ENCODE measurements at regions not wholly inside any gene's neighbourhood (a gene's known extent, or its start where the extent isn't known, plus 50 kb on each side); places are given as distances from the start of the nearest gene placed in this dataset.
"Not testable (repeated sequence)": the region's sequence is repeated elsewhere in the genome, so short reads cannot be mapped to it uniquely, and the experiment has no call there.

DNA sequence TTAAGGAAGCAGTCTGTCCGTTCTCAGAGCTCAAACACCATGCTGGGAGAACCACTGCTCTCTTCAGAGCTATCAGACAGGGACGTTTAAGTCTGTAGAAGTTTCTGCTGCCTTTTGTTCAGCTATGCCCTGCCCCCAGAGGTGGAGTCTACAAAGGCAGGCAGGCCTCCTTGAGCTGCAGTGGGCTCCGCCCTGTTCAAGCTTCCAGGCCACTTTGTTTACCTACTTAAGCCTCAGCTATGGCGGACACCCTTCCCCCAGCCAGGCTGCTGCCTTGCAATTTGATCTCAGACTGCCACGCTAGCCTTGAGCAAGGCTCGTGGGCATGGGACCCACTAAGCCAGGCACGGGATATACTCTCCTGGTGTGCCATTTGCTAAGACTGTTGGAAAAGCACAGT is 180.7 kb upstream of the TMEM196 start:
- not testable (repeated sequence) for DNase-seq

DNA sequence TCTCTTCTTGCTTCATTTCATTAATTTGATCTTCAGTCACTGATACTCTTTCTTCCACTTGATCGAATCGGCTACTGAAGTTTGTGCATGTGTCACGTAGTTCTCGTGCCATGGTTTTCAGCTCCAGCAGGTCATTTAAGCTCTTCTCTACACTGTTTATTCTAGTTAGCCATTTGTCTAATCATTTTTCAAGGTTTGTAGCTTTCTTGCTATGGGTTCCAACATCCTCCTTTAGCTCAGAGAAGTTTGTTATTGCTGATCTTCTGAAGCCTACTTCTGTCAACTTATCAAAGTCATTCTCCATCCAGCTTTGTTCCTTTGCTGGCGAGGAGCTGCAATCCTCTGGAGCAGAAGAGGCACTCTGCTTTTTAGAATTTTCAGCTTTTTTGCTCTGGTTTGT is 180.0 kb upstream of the TMEM196 start:
- not testable (repeated sequence) for DNase-seq

DNA sequence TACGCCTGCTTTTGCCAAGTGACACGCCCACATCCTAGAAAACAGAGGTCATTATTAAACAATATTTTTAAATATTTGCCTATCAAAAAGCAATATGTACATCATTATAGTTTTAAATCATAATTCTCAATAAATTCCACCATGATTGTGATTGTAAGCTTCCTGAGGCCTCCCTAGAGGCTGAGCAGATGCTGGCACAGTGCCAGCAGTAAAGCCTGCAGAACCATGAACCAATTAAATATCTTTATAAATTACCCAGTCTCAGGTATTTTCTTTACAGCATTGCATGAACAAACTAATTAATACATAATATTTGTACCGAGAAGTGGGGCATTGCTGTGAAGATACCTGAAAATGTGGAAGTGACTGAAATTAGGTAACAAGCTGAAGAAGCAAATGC is 174.7 kb upstream of the TMEM196 start:
- no peak for DNase-seq

DNA sequence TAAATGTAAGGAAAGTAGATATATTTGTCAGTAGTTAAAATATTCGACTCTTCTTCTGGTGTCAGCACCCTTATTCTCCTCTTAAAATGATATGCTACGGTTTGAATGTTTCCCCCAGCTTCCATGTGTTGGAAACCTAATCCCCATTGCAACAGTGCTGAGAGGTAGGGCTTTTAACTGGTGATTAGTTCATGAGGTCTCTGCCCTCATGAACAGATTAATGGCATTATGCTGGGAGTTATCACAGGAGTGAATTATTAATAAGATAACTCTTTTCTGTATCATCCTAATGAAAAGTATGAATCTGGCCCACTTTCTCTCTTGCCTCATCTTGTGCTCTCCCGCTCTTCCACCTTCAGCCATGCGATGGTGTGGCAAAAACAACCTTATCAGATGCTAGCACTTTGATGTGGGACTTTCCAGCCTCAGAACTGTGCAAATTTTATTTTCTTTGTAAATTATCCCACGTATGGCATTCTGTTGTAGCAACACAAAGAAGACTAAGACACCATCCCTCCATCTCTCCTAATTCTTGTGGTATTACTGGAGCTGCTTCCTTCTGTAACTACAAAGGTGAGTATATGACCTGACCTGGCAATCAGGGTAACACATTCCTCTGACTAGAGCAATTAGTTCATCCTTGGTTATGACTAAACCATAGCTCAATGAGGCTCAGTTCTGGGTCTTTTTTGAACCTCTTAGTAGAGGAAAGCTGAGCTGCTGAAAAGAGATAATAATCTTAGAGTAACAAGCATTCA is 171.1 kb upstream of the TMEM196 start:
- no peak for DNase-seq

DNA sequence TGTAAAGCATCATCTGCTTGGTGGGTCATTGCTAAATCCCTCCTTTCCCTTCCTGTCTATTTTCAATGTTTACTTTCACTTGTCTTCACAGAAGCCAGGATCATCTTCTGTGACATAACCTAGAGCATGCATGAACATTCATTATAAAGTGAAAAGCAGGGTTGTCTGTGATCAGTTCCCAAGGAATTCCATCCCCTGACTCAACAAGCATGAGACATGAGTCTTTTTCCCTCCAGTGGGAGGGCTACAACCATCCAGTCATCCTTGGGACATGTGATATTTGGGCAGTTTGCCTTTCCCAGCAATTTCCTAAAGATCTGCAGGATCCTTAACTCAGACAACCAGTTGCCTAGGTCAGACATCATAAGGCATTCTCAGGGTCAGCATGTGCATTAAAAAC is 166.3 kb upstream of the TMEM196 start:
- no peak for DNase-seq

DNA sequence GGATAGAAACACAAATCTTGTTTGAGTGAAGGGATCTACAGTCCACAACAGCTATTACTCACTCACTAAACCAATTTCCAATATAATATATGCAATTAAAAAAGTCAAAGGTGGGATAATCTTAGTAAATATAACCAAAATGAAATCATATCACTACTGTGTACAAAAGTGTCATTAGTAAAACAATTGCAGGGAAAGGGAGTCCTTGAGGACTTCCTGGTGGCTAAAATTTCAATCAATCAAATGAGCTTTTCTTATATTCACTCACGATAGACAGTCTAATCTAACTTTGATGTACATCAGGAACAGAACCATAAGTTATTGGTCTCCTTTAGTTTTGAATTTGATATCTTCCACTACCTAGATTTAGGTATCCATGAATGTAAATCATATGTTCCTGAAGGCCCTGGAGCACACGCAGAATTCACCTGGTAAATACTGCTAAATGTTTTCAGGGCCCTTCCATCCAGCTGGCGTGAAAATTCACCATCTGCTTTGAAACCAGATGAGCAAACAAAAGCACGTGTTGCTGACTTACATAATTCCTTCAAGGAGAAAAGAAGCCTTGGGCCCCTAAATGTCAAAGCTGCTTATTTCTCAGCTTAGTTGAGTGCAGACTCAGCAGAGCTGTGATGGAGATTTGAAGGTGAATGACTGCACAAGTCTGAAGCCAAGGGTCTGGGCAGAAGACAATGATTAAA is 159.3 kb upstream of the TMEM196 start:
- DNase-seq, result peak; percentile 17

DNA sequence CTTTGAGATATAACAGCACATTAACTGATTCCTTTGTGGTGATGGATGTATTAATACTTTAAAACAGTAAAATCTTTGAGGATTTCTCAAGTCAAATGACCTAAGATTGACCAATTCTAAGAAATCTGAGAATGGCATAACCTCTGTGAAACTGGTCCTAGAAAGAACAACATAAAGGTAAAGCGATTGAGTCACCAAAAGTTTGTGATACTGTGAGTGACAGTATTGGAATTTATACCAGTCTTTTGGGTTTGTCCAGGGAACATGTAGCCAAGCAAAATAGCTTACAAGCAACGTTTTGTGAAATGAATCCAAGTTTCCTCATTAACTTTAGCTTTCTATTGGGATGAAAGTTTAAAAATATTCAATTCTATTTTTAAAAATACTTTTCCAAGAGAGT is 157.4 kb upstream of the TMEM196 start:
- no peak for DNase-seq

DNA sequence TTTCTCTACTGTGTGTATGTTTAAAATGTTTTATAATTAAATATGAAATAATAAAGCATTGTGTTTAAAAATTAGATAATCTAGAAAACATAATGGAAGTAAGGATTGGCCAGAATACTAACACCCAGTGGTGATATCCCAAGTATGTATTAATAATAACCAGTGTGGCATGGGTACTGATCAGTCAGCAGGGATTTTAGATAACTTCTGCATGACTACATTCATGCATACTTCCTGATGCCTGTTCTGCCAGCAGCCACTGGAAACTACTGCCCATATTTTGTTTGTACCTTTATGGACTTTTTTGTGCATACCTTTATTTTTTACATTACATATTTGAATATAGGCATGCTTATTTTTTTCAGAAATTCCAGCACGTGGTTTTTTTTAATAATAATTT is 156.6 kb upstream of the TMEM196 start:
- no peak for DNase-seq

DNA sequence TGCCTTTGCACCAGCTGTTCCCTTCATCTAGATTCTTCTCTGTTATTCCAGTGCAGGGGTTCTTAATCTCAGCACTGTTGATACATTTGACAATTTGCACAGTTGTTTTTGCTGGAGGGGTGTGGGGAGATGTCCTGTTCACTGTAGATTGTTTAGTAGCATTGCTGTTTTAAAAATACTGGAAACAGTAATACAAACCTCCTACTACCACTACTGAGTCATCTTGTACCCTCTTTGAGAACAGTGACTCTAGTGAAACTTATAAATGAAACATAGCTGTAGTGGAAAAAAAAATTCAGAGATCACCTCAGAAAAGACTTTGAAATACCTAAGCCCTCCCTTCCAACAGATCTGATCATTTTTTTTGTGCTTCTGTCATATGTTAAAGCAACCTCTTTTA is 154.8 kb upstream of the TMEM196 start:
- no peak for DNase-seq

DNA sequence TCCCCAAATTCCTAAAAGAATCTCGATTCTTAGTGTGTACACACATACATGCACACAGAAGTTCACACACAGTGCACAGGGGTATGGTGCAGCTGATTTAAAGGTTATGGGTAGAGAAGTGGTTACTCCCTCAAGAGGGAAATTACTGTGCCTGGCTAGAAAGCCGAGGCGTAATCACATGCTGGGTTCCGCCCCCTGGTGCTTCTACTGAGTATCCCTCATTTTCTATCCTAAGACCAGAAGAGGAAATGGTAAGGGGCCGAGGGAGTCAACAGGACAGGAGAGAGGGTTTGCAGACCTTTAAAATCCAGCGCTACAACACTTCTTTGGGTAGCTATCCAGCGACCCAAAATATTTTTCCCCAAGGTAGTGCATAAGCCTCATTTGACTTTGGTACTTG is 147.3 kb upstream of the TMEM196 start:
- DNase-seq, result no peak

DNA sequence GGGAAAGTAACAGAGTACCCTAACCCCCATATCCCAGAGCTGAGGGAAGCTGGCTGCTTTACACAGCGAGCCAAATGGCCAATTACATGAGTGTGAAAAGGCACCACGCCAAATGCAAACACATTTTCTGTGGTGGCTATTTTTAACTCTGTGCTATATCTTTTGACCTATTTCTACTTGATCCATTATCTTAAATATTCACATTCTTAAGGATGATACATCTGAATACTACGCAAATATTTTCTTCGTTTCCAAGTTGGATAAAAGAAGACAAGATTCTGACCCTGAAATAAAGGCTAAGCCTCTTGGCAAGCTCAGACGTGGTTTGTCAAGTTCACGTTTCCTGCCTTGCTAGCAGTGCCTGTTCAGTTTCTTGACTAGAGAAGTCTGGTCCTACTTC is 146.7 kb upstream of the TMEM196 start:
- peak; percentile 23 for DNase-seq

DNA sequence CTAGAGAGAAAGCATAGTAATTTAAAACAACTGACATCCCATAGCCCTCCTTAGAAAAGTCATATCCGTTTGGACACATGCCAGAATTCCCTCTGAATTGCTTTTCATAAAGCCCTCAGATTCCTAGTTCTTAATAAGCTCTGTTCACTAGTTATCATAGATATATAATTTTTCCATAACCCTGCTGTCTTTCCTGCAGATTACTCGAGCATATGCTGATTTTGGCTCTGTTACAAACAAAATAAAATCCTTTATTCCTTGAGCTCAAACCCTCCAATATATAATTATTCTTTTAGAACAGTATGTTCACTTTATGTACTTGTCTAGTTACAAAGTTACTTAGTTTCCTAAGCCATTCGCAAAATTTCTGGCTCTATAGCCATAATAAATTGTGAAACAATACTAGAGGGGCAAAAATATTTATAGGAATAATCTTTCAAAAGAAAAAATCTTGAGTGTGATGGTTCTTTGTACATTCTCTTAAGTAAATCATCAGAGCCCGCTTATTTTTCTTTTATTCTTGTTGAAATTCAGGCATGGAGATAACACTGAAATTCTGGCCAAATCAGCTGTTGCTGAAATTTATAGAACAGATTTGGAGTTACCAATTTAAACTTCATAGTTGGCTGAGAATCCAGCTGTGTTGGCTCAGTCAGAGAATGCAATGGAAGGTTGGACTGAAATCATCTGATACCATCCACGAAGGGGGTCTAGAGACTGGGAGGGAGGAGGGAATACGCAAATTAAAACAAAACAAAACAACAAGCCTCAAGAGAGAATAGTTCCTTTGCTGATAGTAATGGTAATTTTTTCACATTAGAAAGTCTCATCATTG is 146.1 kb upstream of the TMEM196 start:
- peak; percentile 65 for DNase-seq

DNA sequence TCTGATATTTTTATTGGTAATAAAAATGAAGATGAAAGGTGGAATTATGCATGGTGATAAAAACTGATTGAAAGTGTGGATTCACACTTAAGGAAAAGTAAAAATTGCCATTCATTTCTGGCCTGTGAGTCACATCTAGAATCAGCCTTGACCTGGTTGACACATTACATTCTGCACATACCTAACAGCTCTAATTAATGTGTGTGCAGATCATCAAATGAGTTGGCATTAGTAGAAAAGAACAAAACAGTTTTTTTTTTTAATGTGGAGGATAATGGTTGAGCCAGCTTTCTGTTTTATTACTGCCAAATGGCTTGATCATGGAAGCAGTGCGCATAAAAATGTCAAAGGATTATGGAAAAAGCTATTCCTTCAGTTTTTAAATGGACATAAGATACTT is 142.6 kb upstream of the TMEM196 start:
- DNase-seq, result no peak

DNA sequence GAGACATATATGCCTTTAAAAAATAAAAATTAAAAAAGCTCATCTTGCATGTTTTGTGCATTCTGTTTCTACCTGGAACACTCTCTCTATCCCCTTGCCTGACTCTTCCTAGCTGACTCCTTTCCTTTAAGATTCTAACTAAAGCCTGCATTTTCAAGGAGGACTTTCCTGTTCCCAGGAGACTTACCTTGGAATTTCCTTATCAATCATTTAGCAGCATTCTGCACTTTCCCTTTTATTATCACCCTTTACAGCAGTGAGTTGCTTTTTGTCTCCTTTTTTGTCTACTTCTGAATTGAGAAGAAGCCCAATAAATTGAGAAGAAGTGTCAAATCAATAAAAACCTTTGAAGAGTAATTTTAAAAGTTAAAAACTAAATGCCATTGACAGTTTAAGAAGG is 142.2 kb upstream of the TMEM196 start:
- no peak for DNase-seq

DNA sequence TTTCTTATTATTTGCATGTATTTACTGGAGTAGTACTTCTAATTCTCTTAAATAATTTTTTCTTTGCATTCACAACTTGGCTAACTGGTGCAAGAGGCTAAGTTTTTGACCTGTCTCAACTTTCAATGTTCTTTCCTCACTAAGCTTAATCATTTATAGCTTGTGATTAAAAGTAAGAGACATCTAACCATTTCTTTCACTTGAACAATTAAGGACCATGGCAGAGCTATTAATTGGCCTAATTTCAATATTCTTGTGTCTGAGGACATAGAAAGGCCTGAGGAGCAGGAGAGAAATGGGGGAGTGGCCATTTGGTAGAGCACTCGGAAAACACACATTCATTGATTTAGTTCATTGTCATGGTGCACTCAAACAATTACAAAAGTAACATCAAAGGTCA is 141.4 kb upstream of the TMEM196 start:
- DNase-seq, result no peak

DNA sequence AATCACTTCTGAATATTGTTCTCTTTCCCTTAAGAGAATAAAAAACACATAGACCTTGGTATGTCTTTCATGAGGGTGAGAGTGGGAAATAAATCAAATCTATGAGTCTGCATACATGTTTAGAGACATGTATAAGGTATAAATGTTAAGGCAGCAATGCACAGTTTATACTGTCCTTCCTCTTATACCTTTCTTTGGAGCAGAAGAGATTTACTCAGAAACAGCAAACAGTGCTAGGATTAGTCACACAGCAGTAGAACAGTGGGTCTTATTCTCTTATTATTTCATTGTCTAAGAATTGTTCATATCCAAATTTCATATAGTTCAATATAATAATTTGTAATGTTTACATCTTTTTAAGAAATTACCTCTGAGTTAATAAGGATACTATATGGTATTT is 126.7 kb upstream of the TMEM196 start:
- DNase-seq, result no peak

DNA sequence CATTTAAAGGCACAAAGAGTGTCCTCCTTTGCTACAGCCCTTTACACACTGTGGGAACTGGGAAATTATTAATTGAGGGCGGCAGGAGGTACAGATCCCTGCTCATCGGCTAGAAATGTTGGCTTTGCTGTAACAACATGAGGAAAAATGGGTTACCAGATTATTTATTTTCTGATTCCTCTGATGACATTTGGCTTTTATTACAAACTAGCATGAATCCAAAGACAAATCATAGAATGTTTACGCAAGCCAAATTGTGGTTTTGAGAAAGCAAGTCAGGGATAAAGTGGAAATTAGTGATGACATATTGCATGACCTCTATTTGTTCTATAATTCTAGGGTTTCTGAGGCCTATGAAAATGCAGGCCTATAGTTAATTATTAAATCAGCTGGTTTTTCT is 126.1 kb upstream of the TMEM196 start:
- peak; percentile 42 for DNase-seq

DNA sequence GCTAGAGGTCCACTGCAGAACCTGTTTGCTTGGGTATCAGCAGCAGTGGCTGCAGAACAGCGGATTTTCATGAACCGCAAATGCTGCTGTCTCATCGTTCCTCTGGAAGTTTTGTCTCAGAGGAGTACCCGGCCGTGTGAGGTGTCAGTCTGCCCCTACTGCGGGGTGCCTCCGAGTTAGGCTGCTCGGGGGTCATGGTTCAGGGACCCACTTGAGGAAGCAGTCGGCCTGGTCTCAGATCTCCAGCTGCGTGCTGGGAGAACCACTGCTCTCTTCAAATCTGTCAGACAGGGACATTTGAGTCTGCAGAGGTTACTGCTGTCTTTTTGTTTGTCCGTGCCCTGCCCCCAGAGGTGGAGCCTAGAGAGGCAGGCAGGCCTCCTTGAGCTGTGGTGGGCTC is 109.5 kb upstream of the TMEM196 start:
- not testable (repeated sequence) for DNase-seq

DNA sequence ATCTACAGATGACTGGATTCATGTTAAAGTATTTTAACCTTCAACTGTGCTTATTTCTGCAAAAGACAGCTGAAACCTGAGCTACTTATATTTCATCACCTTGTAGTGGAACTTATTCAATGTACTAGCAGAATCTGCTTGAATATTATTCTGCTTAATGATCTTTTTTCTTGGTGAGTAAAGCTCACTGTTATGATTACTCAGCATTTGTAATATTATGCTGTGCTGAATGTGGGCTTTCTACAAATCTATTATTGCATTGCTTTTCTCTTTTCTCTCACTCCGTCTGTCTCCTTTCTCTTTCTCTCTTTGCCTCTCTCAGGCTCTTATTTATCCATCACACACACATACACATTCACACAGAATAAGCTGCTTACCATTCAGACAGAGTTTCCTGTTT is 98.7 kb upstream of the TMEM196 start:
- DNase-seq, result no peak

DNA sequence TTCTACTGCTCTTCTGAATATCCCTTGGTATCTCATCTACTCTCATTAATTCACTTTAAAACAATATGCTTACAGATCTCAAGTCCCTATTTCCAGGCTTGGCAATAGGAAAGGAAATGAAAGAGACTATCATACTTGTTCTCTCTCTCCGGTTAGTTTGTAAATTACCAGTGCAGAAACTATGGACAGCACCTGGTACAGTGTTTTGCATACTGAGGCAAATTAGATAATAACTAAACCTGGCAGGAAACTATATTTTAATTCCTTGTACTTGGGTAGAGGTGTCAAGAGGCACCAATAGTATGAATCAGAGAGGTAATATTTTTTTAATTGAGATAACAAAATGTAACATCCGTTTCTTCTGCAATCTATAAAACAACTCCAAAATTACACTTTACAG is 97.7 kb upstream of the TMEM196 start:
- no peak for DNase-seq

DNA sequence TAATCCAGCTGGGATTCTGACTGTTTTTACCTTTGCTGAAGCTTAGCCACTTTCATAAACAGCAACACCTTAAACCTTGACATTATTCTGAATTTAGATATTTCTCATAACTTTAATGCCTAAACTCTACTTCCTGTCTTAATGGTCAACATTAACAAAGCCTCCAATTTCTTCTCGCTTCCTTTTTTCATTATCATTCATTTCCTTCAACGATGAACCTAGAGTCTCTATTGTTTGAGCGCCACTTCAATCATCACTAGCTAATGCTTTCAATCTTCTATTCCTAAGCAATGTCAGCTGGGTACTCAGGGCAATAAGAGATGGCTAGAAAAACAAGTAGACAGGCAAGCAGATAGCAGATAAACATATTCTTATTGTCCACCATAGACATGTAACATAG is 96.6 kb upstream of the TMEM196 start:
- no peak for DNase-seq

DNA sequence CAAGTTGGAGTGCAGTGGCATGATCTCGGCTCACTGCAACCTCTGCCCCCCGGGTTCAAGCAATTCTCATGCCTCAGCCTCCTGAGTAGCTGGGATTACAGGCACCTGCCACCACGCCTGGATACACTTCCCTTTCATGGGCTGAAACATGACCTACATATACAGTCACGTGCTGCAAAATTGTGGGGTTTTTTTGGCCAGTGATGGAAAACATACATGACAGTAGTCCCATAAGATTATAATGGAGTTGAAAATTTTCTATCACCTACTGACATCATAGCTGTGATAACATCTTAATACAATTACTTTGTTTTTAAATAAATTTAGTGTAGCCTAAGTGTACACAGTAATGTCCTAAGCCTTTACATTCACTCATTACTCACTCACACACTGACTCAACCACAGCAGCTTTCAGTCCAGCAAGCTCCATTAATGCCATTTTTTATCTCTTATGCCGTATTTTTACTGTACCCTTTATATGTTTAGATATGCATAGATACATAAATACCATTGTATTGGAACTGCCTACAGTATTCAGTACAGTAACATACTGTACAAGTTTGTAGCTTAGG is 79.9 kb upstream of the TMEM196 start:
- DNase-seq, result no peak

DNA sequence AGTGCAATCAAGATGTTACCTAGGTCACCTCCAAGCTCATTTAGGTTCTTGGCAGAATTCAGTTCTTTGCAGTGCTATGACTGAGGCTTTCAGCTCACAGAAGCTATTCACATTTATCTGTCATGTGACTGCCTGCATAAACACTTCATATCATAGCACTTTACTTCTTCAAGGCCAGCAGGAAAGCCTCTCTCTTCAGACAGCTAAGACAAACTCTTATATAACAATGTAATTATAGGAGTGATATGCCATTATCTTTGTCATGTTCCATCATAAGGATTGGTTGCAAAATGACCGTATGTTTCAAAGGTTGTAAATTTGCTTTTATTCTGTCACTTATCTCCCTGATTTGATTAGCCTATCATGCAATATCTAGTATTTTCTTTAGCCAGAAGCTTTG is 78.8 kb upstream of the TMEM196 start:
- DNase-seq, result no peak

DNA sequence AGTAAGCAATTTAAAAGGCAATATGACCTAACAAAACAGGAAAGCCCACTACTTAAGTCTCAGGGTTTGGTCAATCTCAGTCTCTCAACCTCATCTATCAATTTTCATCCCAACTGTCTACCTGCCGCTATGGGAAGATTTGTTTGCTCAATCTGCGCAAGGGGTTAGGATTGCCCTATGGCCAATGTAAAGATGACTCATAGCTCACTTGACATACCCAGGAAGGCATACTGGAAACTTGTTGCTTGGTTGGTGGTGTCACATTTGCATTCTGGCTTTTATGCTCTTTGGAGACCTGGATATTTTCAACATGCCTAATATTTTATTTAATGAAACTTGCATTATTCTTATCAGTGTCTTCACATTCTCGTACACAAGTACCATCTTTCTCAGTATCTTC is 78.1 kb upstream of the TMEM196 start:
- no peak for DNase-seq

Measured in eye (tissue), 1 donor.